Stimulated activated CD4-positive, alpha-beta T cell treated with anti-CD3 and anti-CD28 coated beads, Interleukin-4, amount 100 ng/mL, for 48 hours (primary cell): ENCODE measurements at regions not wholly inside any gene's neighbourhood (a gene's known extent, or its start where the extent isn't known, plus 50 kb on each side); places are given as distances from the start of the nearest gene placed in this dataset.

Experiments used
- DNase-seq, 2 donors: peaks; one replicate each; pipeline ENCODE4 v3.0.0-alpha.2; 2020; ENCODE audit warnings: low read depth in 2 of 2

DNA sequence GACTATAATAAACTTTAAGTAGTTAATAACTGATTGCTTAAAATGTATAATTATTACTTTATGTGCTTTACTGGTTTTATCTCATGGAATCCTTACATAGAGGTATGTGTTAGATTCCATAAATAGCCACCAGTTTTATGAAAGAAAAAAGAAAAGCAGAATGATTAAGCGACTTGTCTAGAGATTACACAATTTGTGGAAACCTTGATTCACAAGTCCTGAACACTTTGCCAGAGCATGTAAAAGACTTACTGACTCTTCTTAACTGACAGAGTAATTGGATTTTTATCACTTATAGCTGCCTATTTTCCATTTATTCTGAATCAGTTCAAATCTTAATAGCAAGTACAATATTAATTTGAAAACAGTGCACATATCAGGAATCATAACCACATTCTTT is 448.7 kb upstream of the NETO1 start:
- no peak for DNase-seq

DNA sequence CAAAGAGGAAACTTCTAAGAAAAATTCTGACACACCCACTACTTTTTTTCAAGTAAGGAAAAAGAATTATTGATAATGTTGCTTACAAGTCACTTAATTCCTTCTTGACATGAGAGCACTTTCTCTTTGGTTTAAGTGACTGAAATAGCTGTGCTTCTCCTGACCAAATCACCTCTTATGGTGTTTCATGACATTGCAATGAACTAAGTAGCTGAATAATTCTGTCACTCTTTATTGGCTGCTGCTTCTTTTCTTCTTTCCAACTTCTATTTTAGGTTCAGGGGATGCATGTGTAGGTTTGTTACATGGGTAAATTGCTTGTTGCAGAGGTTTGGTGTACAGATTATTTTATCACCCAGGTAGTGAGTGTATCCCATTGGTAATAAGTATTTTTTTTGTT is 447.6 kb upstream of the NETO1 start:
- no peak for DNase-seq

DNA sequence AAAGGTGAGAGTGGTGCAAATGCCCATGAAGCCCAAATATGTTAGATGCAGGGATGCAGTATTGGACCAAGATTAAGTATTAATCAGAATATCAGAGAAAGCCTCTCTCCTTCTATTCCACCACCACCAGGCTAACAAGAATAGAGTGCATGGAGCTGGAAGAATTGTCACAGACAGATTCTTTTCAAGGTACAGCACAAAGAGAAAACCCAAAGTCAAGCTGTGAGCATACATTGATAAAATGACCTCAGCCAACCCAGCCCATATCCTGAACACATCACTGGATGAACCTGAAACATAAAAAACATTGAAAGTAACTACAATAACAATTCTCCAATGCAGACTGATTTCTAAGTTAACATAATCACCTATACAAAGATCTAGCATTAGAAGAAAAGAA is 445.7 kb upstream of the NETO1 start:
- DNase-seq = no peak

DNA sequence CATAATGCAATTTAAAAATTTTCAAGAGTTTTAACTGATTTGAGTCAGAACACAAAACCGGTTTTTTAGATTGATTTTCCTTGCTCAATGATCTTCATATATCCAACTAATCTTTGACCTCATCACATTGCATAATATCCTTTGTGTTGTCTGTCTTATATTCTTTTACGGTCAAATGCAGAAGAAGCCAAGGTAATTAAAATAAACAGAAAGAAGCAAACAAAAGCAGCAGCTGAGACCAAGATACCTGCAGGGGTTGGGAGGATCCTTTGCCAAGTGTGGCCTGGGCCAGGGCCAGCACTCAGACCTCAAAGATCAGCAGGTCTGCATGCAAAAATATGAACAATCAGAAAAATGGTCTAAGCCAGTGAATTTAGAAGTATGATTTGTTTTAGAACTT is 428.9 kb upstream of the NETO1 start:
- no peak for DNase-seq

DNA sequence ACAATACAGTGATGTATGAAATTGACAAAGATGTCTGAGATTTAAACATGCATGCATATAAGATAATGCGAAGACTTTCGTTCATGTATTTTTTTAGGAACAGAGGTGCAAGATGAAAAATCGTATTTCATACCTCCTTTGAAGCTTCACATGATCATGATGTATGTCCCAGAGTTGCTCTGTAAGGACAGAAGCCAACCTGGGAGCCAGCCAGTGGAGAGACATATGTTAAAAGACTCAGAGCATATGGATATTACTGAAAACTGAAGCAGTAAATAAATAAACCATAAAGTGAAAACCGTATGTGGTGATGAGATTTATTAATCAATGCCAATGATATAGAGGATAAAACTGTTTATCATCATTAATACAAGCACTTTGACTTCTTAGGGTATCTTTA is 424.4 kb upstream of the NETO1 start:
- DNase-seq = no peak

DNA sequence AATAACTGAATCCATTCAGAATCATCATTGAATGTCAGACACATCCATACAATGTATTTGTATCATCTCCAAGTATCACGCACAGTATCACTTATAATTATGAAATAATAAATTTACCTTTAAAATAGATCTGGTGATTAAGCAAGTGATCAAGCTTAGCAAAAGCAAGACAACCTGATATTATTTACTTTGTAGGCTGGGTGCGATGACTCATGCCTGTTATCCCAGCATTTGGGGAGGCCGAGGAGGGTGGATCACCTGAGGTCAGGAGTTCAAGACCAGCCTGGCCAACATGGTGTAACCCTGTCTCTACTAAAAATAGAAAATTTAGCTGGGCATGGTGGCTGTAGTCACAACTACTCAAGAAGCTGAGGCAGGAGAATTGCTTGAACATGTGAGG is 421.0 kb upstream of the NETO1 start:
- DNase-seq = no peak

DNA sequence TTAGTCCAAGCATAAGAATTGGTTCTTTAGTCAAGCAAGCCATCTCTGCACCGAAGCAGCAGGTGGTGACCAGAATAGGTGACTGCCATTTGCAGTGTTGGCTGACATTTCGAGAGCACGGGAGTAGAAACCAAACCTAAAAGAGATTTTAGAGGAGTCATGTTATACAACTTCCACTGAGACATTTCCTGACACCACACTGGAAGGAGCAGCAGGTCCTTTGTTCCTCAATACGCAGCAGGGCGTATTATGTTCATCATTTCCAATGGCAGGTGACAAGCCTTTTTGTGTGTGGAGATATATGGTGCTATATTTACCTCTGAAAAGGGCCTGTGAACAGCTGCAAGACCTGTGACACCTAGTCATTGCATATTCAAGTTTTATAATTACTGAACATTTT is 418.8 kb upstream of the NETO1 start:
- no peak for DNase-seq

DNA sequence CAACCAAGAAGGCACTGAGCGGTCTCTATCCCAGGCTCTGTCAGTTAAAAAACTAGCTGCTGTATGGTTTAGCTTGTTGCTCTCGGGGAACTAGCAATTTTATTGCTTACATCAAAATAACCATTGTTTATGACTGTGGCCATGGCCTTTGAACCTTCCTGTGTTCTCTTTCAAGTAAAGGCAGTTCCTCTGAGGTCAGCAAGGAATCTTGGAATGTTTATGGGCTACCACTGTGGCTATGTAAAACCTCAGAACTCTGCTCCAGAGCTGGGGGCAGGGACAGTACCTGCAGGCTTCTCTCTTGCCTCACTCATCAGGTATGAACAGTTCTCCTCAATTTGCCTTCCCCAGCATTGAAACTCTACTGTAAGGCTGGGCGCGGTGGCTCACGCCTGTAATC is 416.0 kb upstream of the NETO1 start:
- no peak for DNase-seq

DNA sequence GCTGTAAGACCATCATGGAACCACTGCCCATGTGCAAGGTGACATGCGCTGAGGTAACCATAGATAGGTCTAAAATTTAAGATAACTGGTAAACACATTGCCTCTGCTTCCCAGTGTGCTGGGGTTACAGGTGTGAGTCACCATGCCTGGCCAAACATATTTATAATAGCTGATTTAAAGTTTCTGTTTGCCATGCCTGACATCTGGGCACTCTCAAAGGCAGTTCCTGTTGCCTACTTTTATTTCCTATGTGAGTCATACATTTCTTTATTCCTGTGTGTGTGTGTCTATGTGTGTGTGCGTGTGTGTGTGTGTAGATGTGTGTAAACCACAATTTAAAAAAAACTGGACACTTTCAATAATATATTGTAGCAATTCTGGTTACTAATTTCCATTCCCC is 415.2 kb upstream of the NETO1 start:
- no peak for DNase-seq

DNA sequence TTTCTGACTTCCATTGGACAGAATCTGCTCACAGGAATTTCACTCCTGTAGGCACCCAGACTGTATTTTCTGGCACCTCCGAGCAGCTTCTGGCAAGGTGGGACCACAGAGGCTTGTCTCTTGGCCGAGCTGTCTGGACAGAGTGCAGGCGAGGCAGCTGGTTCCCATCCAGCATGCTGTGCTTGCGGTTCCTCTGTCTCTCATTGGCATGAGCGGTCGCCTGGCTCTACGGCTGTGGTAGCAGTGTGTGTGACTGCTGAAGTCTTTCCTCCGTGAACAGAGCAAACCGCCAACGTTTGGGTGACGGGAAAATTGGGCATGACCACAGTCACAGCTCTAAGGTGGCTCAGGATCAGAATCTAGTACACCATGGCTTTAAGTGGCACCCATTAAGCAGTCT is 411.7 kb upstream of the NETO1 start:
- no peak for DNase-seq

DNA sequence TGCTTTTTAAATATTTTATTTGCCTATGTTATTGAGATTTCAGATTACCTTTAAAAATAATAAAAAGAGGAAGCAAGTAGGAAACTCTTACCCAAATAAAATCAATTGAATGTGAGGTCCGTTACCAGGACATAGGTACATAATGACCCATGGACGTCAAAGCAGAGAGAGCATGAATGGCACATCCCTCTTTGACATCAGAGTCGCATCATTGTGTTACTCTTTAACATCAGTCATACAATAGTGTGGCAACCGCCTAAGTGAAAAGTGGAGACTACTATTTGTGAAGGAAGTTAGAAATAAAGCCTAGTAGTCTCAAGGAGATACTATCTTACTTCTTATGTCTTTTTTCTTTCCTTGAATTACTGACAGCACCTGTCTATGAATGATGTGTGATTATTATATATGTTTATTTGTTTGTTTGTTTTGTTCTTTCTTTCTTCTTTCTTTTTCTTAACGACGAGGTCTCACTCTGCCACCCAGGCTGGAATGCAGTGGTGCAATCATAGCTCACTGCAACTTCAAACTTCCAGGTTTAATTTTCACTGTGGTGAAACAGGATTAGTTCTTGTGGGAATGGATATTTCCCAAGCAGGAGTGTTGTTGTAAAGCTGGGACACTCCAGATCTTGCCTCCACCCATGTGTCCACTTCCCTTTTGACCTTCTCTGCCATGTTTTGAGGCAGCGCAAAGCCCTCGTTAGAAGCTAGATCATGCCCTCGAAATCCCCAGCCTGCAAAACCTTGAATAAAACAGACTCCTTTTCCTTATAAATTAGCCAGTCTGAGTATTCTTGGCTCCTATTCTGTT is 407.2 kb upstream of the NETO1 start:
- DNase-seq = no peak

DNA sequence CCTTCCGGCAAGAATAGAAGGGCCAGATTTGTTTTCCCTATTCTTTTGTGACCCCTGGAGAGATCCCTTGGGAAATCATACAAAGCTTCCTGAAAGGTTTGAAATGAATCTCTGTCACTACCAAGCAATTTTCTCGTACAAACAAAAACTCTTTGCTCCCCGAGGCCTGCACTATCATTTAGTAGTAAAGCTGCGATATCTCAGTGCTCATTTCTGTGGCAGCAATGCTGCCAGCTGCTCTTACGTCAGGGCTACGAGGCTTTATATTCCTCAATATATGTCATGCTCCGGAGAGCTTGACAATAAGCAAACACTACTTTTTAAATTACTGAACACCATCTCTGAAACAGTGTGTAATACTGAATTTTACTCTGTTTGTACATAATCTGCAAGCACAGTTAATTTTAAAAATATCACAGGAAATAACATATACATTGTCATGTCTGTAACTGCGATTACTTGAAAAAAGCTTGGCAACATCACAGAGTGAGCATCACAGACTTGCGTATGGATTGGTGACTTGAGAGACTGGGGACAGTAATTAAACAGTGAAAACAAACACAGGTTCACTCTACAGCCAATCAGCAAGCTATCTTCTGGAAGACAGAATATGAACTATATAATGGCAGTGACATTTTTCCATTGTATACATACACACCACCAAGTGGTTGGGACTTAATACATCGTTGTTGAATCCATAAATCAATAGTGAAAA is 403.3 kb upstream of the NETO1 start:
- DNase-seq = no peak

DNA sequence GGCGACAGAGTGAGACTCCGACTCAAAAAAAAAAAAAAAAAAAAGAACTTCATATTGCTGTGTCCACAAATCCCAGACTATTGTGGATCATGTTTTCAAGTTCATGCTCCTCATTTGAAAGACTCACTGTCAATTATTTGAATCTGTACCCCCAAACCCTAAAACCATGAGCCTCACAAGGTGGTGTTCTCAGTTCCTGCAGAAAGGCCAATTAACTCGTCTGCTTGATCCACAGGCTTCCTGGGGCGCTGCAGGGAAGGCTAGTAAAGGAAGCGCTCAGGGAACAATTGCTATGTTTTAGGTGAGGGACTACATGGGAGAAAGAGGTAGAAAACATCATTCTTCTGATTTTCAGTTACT is 396.8 kb upstream of the NETO1 start:
- no peak for DNase-seq

DNA sequence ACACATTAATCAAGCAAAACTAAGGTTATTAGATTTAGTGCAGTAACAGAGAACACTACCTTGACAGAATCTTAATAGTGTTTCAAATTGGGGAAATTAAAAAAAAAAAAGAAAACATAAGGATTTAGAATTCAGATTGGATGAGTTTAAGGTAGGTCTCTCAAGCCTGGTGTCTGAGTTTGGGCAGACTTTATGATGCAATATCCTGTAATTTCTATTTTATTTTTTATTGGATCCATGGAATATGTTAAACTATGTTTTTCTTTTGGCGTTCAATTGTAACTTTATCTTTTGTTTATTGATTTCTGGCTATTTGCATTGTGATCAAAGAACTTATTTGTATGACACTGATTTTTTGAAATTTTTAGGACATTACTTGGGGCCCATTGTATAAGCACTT is 394.1 kb upstream of the NETO1 start:
- no peak for DNase-seq

DNA sequence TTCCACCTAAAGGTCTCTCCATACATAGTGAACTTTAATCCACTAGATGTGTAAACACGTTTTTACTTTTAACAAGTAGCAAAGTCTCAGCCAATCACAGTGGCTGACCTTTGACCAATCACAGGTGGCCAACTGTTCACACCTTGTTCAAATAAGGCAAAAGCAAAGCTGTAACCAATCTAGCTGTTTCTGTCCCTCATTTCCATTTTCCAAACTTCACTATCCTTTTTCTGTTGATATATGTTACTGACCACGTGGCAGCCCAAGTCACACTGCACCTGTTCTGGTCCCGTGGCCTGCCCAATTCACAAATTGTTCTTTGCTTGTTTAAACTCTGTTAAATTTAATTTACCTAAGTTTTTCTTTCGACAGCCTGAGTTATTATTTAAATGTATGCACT is 393.5 kb upstream of the NETO1 start:
- no peak for DNase-seq

DNA sequence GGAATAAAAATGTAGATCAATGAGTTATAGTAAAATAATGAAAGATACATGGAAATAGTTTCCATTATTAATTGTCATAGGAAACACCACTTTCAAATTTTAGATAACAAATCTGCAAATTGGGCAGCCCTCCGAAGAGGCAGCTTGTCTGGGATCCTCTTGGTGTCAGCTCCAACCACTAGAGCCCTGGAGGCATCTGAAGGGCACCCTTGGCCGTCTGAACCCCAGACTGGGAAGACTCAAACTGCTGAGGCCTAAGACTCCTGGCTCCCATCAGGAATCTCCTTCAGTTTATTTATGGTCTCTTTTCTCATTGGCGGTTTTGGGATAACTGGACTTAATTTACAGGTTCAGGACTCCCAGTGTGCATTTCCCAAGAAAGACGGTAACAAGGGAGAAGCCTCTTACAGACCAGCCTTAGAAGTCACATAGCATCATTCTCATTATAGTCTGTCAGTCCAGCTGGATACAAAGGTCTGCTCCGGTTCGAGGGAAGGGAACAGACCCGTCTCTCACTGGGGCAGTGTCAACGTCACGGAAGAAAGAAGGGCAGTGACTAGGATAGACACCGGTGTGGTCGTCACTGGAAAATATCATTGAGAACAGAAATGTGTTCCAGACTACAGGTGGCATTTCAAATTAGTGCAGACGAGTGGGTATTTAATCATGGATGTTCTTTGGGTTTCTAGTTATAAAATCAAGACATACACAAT is 390.7 kb upstream of the NETO1 start:
- DNase-seq = no peak

DNA sequence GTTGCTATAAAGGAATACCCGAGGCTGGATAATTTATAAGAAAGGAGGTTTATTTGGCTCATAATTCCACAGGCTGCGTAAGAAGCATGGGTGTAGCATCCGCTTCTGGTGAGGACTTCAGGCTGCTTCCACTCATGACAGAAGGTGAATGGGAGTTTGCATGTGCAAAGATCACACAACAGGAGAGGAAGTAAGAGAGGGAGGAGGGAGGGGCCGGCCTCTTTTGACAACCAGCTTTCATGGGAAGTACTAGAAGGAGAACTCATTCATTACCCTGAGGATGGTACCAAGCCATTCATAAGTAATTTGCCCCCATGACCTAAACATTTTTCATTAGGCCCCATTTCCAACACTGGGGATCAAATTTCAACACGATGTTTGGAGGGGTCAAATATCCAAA is 386.8 kb upstream of the NETO1 start:
- DNase-seq = no peak

DNA sequence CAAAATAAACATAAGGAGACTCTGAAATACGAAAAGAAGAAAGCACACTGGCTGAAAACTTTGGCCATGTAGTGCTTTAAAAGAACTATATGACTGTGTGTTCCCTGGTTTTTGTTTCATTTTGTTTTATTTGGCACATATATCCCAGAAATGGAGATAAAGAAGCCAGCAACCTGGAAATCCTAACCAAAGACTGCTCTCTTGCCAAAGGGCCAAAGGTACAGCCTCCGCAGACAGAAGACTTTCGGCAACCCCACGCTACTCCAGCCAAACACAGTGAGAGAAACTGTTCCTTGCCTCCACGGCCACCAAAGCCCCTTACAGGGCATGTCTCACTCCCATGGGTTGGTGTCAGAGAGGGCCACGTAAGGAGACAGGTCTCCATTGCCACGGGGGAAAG is 381.2 kb upstream of the NETO1 start:
- DNase-seq = no peak

DNA sequence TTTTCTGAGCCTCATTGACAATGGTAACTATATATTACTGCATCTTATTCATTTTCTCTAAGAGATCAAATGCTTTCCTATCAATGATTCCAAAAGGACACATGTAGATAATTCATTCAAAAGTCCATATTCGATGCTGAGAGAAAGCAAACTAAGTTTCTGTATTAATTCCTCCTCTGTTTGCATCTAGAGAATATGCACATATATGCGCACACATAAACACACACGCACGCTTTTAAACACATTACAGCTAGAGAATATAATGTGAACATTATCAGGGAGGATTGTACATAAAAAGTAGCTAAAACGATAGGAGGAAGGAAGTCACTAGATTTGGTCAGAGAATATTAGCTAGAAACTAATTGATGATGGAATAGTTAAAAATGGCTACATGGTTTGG is 379.0 kb upstream of the NETO1 start:
- no peak for DNase-seq

DNA sequence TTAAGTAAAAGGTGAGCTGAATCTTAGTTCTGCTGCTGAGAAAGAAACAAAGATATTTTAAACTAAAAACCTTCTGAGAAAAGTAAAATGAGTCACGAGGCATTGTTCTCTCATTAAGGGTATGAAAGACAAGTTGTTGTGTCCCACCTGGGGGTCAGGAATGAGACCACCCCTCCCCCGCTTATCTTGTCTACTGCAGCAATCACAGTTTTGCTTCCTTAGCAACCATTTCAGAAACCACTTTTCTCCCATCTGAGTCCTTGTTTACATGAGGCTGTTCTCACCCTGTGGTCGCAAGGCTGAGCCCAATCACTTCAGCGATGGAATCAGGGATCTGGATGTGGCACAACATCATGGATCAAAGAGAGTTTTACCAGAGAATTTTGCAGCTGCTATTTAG is 377.6 kb upstream of the NETO1 start:
- no peak for DNase-seq

DNA sequence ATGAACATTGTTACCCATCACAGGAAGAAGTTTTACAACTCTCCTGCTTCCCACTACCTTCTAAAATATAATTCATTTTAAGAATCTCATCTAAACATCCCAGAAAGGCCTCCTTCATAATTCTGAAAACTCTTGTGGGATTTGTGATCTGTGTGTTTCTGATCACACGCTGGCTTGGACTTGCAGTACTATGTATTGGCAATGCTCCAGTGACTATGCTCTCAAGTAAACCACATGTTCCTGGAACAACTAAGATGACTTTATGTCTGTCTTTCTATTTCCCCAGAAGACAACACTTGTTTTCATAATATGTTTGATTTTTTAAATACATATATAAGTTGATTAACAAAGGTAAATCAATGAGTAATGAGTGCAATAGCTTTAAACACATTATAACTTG is 376.6 kb upstream of the NETO1 start:
- DNase-seq = no peak

DNA sequence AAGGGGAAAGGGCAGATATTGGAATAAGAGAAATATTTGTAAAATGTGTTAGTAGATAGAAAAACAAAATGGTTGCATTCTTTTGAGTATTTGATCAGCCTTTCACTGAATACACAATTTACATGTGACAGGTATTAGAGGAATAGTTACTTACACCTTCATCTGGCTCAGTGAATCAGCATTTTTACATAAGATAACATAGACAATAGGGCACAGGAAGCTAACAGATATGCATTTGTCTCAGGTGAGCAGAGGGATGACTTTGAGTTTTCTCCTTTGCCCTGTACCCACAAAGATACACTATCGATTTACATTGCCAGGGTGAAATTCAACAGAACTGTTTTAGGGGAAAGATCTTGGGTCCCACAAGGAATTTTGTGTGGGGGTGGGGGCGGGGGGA is 373.1 kb upstream of the NETO1 start:
- no peak for DNase-seq

DNA sequence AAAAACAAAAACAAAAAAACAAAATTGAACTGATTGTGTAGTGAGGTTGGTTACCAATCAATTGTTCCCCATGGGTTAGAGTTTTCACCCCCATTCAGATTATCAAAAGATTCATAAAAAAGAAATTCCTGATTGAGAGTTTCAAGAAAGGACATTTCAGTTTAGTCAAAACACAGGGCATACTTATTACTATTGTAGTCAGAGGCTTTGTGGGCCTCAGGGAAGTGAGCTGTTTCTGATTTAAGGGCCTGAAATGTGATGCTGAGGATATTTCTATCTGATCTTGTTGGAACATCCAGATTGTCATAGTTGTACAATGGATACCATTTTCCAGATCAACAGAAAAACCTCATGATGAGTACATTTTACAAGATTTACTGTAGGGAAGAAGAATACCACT is 368.1 kb upstream of the NETO1 start:
- no peak for DNase-seq
